HG03520 (cell line): ENCODE measurements at regions not wholly inside any gene's neighbourhood (a gene's known extent, or its start where the extent isn't known, plus 50 kb on each side); places are given as distances from the start of the nearest gene placed in this dataset.
"Not testable (repeated sequence)": the region's sequence is repeated elsewhere in the genome, so short reads cannot be mapped to it uniquely, and the experiment has no call there.

Source experiments
- ATAC-seq: cut with Tn5 transposase; IDR thresholded peaks from one replicate; pipeline ENCODE4 v1.9.1; 2021; ENCODE audit warnings: mild to moderate bottlenecking, moderate library complexity; ENCODE audit not compliant: unreplicated experiment

DNA sequence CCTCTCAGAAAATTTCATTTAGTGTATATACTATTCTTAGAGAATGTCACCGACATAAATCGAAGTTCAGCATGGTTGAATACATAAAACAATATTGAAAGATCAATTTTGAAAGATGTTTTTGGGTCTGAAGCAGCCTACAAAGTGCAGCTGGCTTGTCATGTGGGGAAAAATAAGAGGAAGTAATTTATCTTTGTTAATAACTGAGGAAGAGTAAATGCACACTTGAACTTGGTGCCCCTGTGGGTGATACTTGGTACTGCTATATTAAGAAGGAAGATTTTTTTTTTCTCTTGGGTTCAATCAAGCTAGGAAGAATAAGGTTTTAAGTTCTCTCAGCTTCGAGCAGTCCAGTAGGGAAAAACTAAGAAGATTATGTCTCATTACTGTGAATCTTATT lies 661.3 kb downstream of the RPL10L start:
- no peak for ATAC-seq

DNA sequence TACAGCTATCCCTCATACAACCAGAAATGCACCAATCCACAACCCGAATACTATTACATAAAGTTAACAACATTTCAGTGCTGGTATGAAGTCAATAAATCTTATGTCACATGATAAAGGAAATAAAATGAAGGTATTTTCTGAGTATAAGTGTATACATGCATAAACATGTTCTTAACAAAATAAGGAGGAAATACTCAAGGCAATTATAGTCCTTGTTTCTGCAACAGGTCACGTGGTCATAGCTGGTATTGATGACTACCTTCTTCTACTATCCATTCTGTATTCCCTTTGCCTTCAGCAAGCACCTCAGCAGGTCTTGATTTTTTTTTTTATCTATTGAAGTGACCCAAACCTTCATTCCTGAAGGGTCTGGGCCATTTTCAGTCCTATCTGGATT lies 675.6 kb downstream of the RPL10L start:
- ATAC-seq, result no peak

DNA sequence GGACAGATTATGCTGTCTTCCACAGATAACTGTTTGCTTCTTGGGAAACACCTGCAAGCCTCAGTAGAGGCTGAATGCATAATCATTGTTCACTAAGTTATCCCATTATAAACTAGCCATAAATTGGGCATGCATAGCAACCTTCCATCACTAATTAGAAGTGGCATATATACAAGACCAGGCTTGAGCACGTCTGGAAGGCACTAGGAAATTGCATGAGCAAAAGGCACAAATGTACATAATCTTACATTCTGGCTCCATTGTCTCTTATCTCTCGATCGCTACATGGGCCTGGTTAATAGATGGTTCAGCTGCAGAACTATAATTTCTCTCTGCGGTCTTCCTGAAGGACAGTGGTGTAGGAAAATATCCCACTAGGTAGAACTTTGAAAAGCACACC lies 679.2 kb downstream of the RPL10L start:
- ATAC-seq, result no peak

DNA sequence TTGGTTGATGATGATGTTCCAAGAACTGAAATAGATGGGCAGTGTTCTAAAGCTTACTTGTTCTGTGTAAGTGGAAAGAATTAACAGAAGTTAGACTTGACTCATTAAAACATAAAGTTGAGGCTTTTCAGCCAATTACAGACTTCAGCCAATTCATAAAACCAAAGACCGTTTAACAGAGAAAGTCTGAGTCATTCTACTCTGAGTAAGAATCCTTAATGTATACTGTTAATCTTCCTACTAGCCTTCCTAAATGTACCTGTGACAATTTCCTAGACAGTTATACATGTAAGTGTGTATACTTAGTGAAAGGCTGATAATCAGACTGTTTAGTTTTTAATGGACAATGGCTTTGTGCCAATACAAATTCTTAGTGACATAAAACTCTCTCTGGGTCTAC lies 681.0 kb downstream of the RPL10L start:
- no peak for ATAC-seq

DNA sequence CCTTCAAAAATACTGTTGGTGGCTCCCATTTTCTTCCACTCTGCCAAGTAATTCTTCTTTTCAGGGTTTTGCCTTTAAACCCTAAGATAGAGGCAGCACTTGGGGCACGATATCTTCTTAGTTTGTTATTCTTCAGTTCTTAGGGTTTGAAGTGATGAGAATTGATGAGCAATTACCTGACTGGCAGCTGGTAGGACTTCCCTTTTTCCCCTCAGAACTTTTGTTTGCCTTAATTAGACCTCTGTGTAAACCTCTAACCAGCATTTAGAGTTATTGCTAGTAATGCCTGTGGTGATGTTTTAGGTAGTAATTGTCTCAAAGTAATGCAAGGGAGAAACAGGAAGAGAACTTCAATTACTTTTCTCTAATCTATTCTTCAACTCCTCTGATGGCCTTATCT lies 683.5 kb downstream of the RPL10L start:
- no peak for ATAC-seq

DNA sequence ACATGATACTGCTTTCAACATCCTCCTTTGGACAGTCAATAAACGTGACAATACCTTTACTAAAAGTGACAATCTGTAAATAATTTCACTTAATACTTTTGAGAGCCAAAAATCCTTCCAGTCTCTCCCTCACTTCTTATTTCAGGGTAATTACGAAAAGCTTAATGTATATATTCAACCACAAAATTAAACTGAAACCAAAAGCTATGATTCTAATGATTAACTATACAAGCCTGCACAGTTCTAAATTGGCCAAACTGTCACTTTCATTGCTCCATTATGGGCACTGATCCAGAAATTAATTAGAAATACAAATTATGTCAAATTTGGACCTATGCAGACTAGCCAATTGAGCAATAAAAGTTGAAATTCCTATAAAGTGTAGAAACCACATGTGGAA lies 696.5 kb upstream of the MIS18BP1 start:
- ATAC-seq, result no peak

DNA sequence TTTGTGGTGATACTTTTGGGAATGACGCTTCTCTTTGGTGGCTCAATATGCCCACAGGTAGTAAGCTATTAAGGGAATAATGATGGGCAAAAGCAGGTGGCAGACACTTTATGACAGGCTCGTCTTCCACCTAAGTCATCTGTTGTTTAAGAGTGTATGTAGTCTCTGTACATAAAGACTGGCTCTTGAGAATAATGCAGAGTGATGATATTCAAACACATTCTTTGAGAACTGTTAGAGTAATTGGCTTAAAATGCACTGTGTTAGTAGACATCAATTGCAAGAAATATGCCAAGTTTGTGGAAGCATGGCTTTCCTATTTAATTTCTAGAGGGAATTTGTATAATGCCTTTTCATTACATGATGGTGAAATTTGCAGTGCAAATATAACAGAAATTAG lies 694.8 kb upstream of the MIS18BP1 start:
- ATAC-seq, result no peak

DNA sequence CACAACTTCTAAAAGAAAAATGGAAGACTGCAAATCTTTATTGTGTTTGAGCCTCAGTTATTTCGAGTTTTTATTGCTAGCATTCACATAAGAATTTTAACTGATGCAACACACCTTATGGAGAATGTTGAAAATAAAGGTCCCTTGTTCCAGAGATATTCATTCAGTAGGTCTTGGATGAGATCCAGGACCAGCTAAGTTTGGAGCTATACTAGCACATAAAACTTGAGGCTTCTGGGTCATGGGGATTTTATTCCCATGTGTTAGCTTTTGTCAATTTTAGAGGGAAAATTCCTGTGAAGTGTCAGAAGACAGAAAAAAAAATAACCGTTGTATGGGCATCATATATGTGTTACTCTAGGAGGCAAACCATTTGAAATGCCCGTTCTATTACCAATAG lies 693.2 kb upstream of the MIS18BP1 start:
- ATAC-seq, result no peak

DNA sequence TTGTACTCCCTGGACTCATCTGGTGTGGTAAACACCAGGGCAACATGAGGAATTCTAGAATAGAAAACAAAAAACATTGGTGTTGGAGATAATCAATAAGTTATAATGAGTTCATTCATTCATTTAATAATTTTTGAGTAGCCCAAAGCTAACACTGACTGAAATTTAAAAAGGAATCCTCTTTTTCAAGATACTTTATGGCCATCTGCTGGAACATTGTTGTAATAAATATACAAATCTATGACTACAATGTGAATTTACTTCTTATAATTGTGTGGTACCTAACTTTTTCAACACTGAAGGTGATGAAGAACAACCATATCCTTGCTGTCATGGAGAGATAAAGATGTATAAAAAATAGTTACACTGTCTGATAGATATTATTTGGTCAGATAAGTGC lies 687.3 kb upstream of the MIS18BP1 start:
- ATAC-seq, result no peak

DNA sequence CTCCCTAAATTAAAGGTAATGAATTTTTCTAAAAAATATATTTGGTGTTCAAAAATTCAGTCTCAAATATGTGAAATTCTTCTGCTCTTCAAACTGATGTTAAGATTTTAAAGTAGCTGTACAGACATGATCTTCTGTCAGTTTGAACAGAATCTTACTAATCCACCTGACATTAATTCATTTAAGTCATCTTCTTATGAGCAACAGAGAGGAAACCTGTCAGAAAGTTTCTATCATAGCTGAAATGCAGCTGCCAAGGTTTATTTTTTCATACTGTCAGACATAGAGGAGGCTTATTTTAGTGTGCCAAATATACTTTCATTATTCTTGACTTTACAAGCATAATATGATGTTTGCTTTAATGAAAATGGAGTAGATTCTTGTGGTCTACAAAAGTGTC lies 686.6 kb upstream of the MIS18BP1 start:
- ATAC-seq, result no peak

DNA sequence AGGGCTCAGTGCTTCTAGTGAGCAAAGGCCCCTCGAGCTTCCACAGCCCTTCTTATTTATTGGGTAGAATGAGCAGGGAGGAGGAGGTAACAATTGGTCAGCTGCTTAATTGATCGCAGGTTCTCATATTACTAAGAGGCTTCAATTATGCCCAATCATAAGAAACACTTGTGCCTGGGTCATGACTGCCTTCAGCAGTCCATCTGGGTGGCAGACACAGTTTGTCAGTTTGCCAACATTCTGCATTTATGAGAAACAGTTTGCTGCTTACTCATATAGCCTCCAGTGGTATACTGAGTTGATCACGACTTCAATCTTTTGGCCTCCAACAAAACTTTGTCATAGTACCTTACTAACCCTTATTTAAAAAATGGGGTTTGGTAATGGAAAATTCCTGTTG lies 667.0 kb upstream of the MIS18BP1 start:
- ATAC-seq, result not testable (repeated sequence)

DNA sequence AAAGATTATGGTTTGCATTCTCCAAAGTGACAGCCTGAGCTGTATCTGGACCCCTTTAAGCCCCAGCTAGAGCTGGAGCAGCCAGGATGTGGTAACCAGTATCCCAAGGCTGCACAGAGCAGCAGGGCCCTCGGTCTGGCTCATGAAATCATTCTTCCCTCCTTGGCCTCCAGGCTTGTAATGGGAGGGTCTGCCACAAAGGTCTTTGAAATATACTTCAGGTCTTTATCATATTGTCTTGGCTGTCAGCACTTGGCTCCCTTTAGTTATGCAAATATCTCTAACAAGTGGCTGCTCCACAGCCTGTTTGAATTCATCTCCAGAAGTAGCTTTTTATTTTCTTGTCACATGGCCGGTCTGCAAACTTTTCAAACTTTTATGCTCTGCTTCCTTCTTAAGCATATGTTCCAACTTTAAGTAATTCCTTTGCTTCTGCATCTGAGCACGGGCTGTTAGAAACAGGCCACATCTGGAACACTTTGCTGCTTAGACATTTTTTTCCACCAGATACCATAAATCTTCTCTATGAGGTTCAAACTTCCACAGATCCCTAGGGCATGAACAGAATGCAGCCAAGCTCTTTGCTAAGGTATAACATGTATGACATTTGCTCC lies 663.4 kb upstream of the MIS18BP1 start:
- no peak for ATAC-seq

DNA sequence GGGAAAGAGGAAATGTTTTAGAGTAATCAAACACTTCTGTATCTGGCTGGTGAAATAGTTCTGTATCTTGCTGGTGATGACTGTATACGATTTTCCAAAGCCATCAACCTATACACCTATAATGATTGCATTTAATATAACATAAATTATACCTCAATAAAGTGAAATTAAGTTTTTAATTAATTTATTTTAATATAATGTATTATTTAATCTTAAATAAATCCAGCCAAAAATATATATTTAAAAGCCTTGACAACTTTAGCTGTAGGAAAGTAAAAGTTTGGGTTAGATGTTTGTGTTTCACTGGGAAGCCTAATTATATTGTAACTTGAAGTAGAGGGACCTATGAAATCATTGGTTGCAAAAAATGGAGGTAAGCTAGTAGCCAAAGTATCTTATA lies 654.8 kb upstream of the MIS18BP1 start:
- ATAC-seq, result no peak

DNA sequence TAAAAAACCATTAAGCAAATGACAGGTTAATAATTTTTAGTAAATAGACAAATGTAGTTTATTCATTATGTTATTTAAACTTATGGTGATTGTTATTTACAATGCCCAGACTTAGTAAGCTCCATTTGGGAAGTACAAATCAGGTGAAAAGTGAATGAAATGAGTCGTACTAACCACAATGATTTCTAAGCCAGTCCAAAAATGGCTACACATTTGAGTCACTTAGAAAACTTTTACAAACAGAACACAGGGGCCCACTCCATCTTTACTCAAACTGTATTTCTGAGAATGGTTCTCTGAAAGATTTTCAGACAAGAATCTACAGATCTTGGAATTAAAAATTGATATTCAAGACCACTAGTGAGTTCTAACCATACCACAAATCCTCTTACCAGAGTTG lies 653.3 kb upstream of the MIS18BP1 start:
- ATAC-seq, result peak; percentile 64

DNA sequence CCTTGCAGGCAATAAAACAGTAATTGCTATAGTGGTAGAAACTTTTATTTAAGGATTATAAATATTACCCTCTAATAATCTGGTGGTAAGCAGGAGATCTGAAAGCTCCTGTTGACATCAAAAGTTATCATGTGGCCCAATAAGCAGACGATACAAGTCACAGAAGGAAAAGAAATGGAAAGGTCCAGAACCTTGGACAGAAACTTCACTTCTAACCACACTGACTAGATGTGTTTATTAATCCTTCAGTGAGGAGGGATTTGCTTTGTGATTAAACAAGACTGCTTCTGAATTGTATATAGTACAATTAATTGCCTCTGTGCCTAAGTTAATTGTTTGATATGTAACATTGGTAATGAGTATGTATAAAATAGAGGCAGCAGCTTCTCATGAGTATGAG lies 652.7 kb upstream of the MIS18BP1 start:
- no peak for ATAC-seq

DNA sequence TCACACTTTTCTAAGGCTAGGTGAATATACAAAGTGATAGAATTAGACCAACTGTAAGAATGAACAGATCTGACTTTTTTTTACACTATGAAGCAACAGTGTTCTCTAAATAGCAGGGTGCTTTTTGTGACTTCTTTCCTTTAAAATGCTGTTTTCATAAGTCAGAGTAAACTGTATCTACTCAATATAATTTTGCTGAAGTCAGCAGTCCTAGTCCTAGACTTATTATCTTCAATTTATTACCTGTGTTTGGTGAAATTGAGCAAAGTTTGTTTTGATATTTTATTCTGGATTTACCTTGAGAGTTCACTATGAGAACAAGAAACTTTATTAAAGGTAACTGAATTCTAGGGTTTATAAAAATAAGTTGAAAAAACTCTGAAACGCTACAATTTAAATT lies 651.3 kb upstream of the MIS18BP1 start:
- ATAC-seq, result no peak

DNA sequence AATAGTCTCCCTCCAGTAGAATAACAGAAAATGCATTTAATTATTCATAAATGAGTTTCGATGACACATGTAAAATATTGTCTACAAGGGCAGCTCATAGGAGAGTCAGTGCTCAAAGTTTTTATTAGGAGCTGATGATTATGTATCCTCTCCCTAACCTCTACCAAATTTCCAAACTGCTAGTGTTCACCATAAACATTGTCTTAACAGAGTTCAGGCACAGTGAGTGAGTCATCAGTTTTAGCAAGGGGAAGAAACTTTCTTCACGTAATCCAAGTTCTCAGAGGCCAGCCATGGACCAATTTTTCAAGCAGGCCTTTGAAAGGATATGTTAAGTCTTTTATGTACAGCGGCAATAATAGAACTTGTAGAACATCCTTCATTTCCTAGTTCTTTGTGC lies 649.2 kb upstream of the MIS18BP1 start:
- no peak for ATAC-seq

DNA sequence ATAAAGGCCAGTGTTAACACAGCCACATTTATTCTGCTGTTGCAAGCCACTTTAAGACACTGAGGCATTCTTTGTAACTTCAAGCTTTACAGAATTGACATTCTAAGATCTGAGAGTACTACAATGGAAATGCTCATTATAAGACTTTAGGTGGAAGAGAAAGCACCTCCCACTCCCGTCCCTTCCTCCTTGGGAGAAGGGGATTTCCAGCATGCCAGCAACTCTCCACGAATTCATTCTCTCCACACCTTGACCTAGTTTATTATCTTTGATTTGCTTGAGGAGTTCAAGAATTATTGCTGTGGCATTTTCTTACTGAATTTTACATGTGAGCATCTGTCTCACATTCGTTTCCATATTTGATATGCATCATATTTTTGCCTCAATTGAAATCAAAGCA lies 644.4 kb upstream of the MIS18BP1 start:
- ATAC-seq, result no peak

DNA sequence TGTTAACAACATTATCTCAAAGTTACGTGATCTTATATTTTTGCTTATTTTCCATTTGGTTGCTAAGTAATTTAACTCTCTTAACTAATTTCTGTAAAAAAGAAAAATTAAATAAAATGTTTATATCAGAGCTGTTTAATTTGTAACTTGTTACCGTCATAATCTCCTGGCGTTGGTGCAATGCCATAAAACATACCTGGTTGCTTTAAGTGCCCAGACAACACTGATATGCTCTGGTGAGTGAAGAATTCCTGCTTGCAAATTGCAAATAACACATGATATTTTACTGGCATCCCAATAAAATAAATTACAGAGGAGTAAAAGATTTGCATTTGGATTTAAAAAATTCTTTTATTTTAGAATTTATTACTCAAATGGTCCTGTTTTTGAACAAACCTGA lies 640.1 kb upstream of the MIS18BP1 start:
- ATAC-seq, result no peak

DNA sequence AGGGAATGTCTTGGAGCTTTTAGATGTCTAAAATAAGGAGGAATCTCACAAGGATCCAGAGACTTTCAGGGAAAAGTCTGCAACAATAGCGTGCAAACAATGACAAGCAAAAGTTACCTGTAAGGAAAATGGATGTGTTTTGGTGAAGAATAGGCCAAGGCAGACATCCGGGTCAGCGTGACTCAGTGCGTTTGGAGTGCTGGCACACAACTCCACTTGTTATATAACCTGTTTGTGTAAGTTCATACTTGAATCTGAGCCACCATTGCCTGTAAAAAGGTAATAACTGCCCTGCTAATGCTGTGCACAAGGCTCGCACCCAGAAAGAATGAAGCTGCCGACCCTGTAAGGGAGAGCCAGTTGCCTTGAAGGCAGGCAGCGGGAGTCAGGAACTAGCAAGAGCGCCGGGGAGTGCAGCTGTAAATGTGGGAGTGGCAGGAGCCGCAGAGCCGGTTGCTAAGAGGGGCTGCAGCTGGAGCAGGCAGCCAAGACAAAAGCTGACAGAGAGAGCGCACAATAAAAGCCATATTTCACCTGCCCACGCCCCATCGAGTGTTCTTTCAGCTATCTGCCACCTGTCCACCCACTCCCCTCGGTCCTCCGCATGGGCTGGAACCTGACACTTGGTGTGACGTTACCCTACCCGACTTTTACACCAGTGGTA lies 638.5 kb upstream of the MIS18BP1 start:
- ATAC-seq, result no peak

DNA sequence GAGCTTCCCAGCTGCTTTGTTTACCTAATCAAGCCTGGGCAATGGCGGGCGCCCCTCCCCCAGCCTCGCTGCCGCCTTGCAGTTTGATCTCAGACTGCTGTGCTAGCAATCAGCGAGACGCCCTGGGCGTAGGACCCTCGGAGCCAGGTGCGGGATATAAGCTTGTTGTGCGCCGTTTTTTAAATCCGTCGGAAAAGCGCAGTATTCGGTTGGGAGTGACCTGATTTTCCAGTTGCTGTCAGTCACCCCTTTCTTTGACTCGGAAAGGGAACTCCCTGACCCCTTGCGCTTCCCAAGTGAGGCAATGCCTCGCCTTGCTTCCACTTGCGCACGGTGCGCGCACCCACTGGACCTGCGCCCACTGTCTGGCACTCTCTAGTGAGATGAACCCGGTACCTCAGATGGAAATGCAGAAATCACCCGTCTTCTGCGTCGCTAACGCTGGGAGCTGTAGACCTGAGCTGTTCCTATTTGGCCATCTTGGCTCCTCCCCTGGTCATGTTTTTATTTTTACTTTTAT lies 635.8 kb upstream of the MIS18BP1 start:
- ATAC-seq, result not testable (repeated sequence)

DNA sequence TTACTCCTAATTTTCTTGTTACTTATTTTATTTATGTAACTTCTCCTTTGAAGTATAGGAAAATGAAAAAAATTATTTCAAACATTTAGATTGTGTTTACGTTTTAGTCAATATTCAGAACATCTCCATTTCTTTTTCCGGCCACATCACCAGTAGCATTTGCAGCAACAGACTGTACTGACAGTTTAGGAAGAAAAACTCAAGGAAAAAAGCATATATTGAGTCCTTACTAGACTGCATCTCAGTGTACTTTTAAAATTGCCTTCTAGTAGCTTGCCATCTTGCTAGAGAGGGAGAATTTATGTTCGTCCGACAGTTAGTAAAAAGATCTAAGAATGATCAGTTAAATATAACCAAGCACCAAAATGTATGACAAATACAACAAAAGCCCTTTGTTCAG lies 625.0 kb upstream of the MIS18BP1 start:
- ATAC-seq, result no peak

DNA sequence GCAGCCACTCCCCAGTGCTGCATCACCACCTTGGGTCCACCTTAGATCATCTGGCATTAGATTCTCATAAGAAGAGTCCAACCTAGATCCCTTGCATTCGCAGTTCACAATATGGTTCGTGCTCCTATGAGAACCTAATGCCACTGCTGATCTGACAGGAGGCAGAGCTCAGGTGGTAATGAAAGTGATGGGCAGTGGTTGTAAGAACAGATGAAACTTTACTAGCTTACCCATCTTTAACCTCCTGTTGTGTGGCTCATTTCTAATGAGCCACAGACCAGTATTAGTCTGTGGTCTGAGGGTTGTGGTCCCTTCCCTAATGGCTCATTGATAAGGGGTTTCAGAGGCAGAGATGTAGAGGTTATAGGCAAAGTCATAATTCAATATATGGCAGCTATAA lies 615.9 kb upstream of the MIS18BP1 start:
- ATAC-seq, result no peak
